HEK293T (cell line): ENCODE measurements at regions not wholly inside any gene's neighbourhood (a gene's known extent, or its start where the extent isn't known, plus 50 kb on each side); places are given as distances from the start of the nearest gene placed in this dataset.

Experiments used
- CTCF ChIA-PET: fragments of 350-600 bp; formaldehyde crosslinking; extraction: SDS; loops from one replicate; lab custom pipeline; 2021; ENCODE audit warnings: antibody characterized with exemption, inconsistent platforms; lab: Yijun Ruan, JAX
- POLR2A ChIA-PET: fragments of 350-600 bp; formaldehyde crosslinking; extraction: SDS; loops from one replicate; lab custom pipeline; 2020; ENCODE audit warnings: antibody characterized with exemption, inconsistent platforms; lab: Yijun Ruan, JAX
- DNase-seq: peaks from one replicate; pipeline ENCODE4 v3.0.0; 2012; ENCODE audit warnings: mixed read lengths; ENCODE audit errors: extremely low spot score
- ARNT ChIP-seq: fragments of 450-650 bp; IDR thresholded peaks from 2 replicates; pipeline ENCODE4 v1.6.1; 2017; ENCODE audit warnings: mild to moderate bottlenecking
- BHLHE40 ChIP-seq: fragments of 450-650 bp; IDR thresholded peaks from 2 replicates; pipeline ENCODE4 v1.6.1; 2016; ENCODE audit warnings: mild to moderate bottlenecking, moderate library complexity, borderline replicate concordance
- CTBP1 ChIP-seq: fragments of 450-650 bp; IDR thresholded peaks from 2 replicates; pipeline ENCODE4 v1.6.1; 2016; ENCODE audit warnings: borderline replicate concordance
- ELF4 ChIP-seq: fragments of 450-650 bp; IDR thresholded peaks from 2 replicates; pipeline ENCODE4 v1.6.1; 2017; ENCODE audit warnings: antibody characterized with exemption
- FOXA1 ChIP-seq: fragments of 450-650 bp; IDR thresholded peaks from 2 replicates; pipeline ENCODE4 v1.6.1; 2016; ENCODE audit warnings: mild to moderate bottlenecking
- FOXK2 ChIP-seq: fragments of 450-650 bp; IDR thresholded peaks from 2 replicates; pipeline ENCODE4 v1.6.1; 2016; ENCODE audit warnings: mild to moderate bottlenecking
- FOXM1 ChIP-seq: fragments of 450-650 bp; IDR thresholded peaks from 2 replicates; pipeline ENCODE4 v1.6.1; 2017; ENCODE audit warnings: mild to moderate bottlenecking, borderline replicate concordance
- HDGF ChIP-seq: fragments of 450-650 bp; IDR thresholded peaks from 2 replicates; pipeline ENCODE4 v1.6.1; 2017; ENCODE audit warnings: antibody characterized with exemption, borderline replicate concordance
- L3MBTL2 ChIP-seq: fragments of 450-650 bp; conservative IDR thresholded peaks from 2 replicates; pipeline ENCODE4 v1.6.1; 2016; ENCODE audit warnings: mild to moderate bottlenecking
- LEF1 ChIP-seq: fragments of 450-650 bp; IDR thresholded peaks from 2 replicates; pipeline ENCODE4 v1.6.1; 2017; ENCODE audit warnings: mild to moderate bottlenecking, borderline replicate concordance
- NFRKB ChIP-seq: fragments of 450-650 bp; IDR thresholded peaks from 2 replicates; pipeline ENCODE4 v1.6.1; 2016; ENCODE audit warnings: mild to moderate bottlenecking, moderate library complexity
- PKNOX1 ChIP-seq: fragments of 450-650 bp; IDR thresholded peaks from 2 replicates; pipeline ENCODE4 v1.6.1; 2016
- SP1 ChIP-seq: fragments of 450-650 bp; IDR thresholded peaks from 2 replicates; pipeline ENCODE4 v1.6.1; 2017
- SUZ12 ChIP-seq: fragments of 450-650 bp; IDR thresholded peaks from 2 replicates; pipeline ENCODE4 v1.6.1; 2016; ENCODE audit warnings: mild to moderate bottlenecking
- TARDBP ChIP-seq: fragments of 450-650 bp; IDR thresholded peaks from 2 replicates; pipeline ENCODE4 v1.6.1; 2016
- ZNF384 ChIP-seq: fragments of 450-650 bp; IDR thresholded peaks from 2 replicates; pipeline ENCODE4 v1.6.1; 2016

DNA sequence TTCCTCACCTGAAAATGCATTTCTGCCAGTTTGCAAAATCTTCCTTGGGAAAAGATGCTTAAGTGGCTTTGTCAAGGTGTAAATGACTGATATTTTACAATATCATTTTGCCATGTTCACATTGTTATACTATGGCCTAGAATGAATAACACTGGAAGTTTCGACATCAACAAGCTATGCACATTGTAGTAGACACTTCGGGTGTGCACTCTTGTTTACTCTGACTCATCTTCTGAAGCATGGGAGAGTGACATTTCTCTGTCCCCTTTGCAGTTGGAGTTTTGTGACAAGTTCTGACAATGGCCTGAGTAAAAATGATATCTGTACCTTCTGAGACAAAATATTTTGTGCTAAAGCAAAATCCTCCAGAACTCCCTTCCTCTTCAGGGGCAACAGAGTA is 567.0 kb upstream of the RGMA start:
- TF ChIP-seq BHLHE40, result no peak
- TF ChIP-seq NFRKB, result no peak
- no peak for TF ChIP-seq TARDBP
- TF ChIP-seq L3MBTL2, result no peak
- no peak for TF ChIP-seq FOXK2
- TF ChIP-seq PKNOX1, result no peak
- no peak for TF ChIP-seq ELF4
- TF ChIP-seq FOXM1, result no peak
- no peak for TF ChIP-seq FOXA1
- no peak for TF ChIP-seq SUZ12
- no peak for TF ChIP-seq CTBP1
- no peak for TF ChIP-seq SP1
- no peak for TF ChIP-seq HDGF
- TF ChIP-seq LEF1, result no peak
- TF ChIP-seq ARNT, result no peak
- DNase-seq, result no peak
- ChIA-PET CTCF (no interaction called here), POLR2A (no interaction called here)

DNA sequence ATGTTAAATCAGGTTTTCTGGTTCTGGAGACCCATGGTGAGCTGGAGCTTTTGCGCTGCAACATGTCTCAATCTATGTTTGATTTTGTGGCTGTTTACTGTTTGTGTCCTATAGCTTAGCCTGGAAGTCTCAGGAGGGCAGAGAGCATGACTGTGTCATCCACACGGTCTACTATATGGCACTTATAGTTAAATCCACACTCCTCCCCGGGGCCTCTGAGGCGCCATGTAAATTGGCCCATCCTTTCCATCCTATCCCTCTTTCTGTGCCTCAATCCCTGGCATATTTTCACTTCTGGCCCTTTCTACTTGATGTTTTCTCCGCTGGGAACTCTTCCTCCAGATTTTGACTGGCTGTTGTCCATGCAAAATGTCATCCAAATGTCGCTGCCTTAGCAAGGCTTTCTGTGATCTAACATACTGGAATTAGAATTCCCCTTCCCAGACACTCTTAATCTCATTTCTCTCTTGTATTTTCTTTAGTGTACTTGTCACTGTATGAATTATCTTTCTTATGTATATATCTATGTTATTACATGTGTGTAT is 560.8 kb upstream of the RGMA start:
- CTCF ChIA-PET, result no interaction called here
- DNase-seq, result no peak
- POLR2A ChIA-PET, result no interaction called here
- TF ChIP-seq ZNF384, result no peak
- TF ChIP-seq FOXM1, result no peak

DNA sequence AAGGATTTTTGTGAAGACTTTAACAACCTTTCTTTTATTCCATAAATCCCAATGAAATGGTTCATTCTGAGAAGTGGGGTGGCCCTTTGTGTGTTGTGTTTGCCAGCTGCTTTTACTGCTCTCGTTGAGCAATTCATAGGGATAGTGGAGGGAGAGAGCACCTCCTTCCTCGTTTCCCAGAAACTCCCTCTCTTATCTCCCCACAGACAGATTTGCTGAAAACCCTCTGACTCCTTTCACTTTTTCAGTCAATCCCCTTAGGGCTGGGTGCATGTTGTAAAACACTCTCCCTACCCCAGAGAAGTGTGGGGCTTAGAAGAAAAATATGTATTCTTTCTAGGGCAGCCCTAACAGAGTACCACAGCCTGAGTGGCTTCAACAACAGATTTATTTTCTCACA is 557.2 kb upstream of the RGMA start:
- no peak for TF ChIP-seq SP1
- TF ChIP-seq FOXA1, result no peak
- no peak for TF ChIP-seq TARDBP
- no peak for TF ChIP-seq SUZ12
- TF ChIP-seq BHLHE40, result no peak
- ChIA-PET CTCF (no interaction called here), POLR2A (no interaction called here)
- DNase-seq, result no peak

DNA sequence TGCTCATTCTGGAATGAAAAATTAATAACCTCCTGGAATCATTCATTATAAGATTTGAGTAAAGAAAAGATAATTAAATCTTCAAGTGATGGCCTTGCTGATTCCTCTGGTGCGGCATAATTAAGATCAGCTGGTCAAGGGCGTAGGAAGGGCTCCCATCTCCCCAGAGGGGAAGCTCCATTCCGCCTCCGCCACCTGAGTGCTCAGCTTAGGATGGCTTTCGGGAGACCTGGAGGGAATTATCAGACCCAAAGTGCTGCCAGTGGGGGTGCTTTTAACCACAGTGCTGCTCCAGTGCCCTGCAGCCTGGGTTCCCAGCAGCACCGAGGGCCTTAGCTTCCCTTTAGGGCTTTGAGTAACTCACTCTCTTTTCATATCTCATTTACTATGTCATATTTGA is 556.6 kb upstream of the RGMA start:
- DNase-seq, result no peak

GRCh38 chr15:93644595-93644994 is 555.6 kb upstream of the RGMA start:
- ChIA-PET POLR2A (no interaction called here), CTCF (no interaction called here)
- TF ChIP-seq NFRKB (no peak), SP1 (no peak), ZNF384 (no peak), TARDBP (no peak)
- DNase-seq, result no peak

More for the DNA sequence above, 556.6 kb upstream of the RGMA start:
- CTCF ChIA-PET, result no interaction called here
- no peak for TF ChIP-seq CTBP1
- no peak for TF ChIP-seq ZNF384
- TF ChIP-seq HDGF, result no peak
- no peak for TF ChIP-seq FOXK2
- TF ChIP-seq FOXA1, result no peak
- no peak for TF ChIP-seq BHLHE40
- TF ChIP-seq ELF4, result no peak
- TF ChIP-seq SP1, result no peak
- TF ChIP-seq PKNOX1, result no peak
- TF ChIP-seq TARDBP, result no peak
- POLR2A ChIA-PET, result no interaction called here

- DNase-seq, result no peak
- ChIA-PET POLR2A (no interaction called here), CTCF (no interaction called here)
- TF ChIP-seq HDGF, result no peak
- no peak for TF ChIP-seq TARDBP
- no peak for TF ChIP-seq L3MBTL2
- no peak for TF ChIP-seq FOXM1
- no peak for TF ChIP-seq SP1
- TF ChIP-seq NFRKB, result no peak
- TF ChIP-seq ZNF384, result no peak
- no peak for TF ChIP-seq FOXK2
- no peak for TF ChIP-seq PKNOX1
- no peak for TF ChIP-seq SUZ12
These were observed 551.5 kb upstream of the RGMA start for GRCh38 chr15:93640411-93640962.

GRCh38 chr15:93631958-93632618 is 543.1 kb upstream of the RGMA start:
- CTCF ChIA-PET, result interaction anchor here (0.7 kb wide), 1 partner anchor 328 kb away, joined by 3 read pairs; no protein-coding TSS in a partner anchor
- POLR2A ChIA-PET, result no interaction called here
- DNase-seq, result no peak
- TF ChIP-seq HDGF, result no peak
- no peak for TF ChIP-seq L3MBTL2
- TF ChIP-seq ARNT, result no peak
- TF ChIP-seq FOXK2, result no peak
- no peak for TF ChIP-seq FOXM1
- TF ChIP-seq NFRKB, result no peak
- no peak for TF ChIP-seq SUZ12
- no peak for TF ChIP-seq LEF1
- TF ChIP-seq TARDBP, result no peak
- TF ChIP-seq PKNOX1, result no peak
- no peak for TF ChIP-seq BHLHE40
- no peak for TF ChIP-seq ZNF384
- no peak for TF ChIP-seq FOXA1
- no peak for TF ChIP-seq SP1
- no peak for TF ChIP-seq ELF4
- TF ChIP-seq CTBP1, result no peak
